ENCODE measurements at regions not wholly inside any gene's neighbourhood (a gene's known extent, or its start where the extent isn't known, plus 50 kb on each side); places are given as distances from the start of the nearest gene placed in this dataset.

DNA sequence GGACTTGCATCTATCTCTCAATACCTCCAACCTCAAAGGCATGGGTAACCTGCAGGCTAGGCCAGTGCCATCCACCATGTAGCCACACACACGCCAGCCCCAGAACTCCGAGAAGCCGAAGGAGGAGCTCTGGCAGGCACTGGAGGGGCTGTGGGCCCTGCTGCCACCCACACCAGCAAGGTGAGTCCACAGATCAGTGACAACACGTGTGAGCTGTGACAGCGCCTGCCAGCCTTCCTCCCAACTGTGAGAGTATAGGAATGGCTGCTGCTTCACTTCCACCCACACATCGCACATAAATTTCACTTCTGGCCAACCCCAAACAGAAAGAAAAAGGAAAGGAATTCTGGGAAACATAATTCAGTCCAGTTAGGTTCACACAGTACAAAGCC is 422.6 kb downstream of the BCOR start:
- ATAC-seq = no peak
- TF ChIP-seq, protein P1, sequence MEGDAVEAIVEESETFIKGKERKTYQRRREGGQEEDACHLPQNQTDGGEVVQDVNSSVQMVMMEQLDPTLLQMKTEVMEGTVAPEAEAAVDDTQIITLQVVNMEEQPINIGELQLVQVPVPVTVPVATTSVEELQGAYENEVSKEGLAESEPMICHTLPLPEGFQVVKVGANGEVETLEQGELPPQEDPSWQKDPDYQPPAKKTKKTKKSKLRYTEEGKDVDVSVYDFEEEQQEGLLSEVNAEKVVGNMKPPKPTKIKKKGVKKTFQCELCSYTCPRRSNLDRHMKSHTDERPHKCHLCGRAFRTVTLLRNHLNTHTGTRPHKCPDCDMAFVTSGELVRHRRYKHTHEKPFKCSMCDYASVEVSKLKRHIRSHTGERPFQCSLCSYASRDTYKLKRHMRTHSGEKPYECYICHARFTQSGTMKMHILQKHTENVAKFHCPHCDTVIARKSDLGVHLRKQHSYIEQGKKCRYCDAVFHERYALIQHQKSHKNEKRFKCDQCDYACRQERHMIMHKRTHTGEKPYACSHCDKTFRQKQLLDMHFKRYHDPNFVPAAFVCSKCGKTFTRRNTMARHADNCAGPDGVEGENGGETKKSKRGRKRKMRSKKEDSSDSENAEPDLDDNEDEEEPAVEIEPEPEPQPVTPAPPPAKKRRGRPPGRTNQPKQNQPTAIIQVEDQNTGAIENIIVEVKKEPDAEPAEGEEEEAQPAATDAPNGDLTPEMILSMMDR (IDR thresholded peaks at IDR 0.05) = no peak
- H3K4me3 ChIP-seq = no peak overlapping the region
- H3K4me1 ChIP-seq = peaks cover 0 to 7% (median 0%) of the 10 kb centered on the region in 9 donors
- peak overlapping the region in 2 of 10 donors; percentile 3 to 28 for H3K27ac ChIP-seq
- H3K36me3 ChIP-seq = no peaks in the 10 kb centered on the region
- WGBS, 2 donors = 87 to 88% methylated on average over 6 of the region's 6 CpGs
- peaks cover 0 to 12% (median 0%) of the 10 kb centered on the region in 7 donors for H3K27me3 ChIP-seq
- peaks cover 0 to 8% (median 0%) of the 10 kb centered on the region in 11 donors for H3K9me3 ChIP-seq
- DNase-seq = no peak
- intact Hi-C loops (cut with DNase I) = loop anchor here in 1 of 10 donors (10.0 kb wide), 1 partner anchor 60 kb away; no protein-coding TSS in a partner anchor

DNA sequence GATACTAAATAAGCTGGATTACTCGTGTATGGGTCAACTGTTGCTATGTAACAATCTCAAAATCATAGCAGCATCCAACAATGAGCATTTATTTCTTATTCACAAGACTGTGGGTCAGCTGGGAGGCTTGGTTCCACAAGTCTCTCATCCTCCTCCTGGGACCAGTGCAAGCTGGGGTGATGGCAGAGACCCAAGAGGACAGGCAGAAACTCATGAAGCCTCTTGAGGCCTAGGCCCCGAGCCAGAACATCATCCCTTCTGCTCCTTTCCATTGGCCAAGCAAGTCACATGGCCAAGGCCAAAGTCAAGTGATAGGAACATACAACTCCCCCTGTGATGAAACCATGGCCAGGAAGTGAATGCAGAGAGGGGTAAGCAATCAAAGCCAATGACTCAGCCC is 422.1 kb downstream of the BCOR start:
- intact Hi-C loops (cut with DNase I) = loop anchor here in 1 of 10 donors (10.0 kb wide), 1 partner anchor 59 kb away; no protein-coding TSS in a partner anchor
- Histone ChIP-seq H3K27me3 (peaks cover 0 to 12% (median 0%) of the 10 kb centered on the region in 7 donors), H3K4me1 (peaks cover 0 to 7% (median 0%) of the 10 kb centered on the region in 9 donors), H3K27ac (peak overlapping the region in 1 of 10 donors; percentile 28), H3K4me3 (no peak overlapping the region), H3K9me3 (peaks cover 0 to 8% (median 0%) of the 10 kb centered on the region in 11 donors), H3K36me3 (no peaks in the 10 kb centered on the region)
- TF ChIP-seq, protein P1 (IDR thresholded peaks at IDR 0.05) = no peak
- DNase-seq (peak; percentile 59 to 76), ATAC-seq (peak; percentile 54 to 83 (median 75))
- WGBS, 2 donors = 43 to 62% methylated on average over 2 of the region's 2 CpGs

GRCh38 chrX:39676434-39676833 is 421.3 kb downstream of the BCOR start:
- Histone ChIP-seq H3K27me3 (peaks cover 0 to 12% (median 0%) of the 10 kb centered on the region in 7 donors), H3K9me3 (peaks cover 0 to 8% (median 0%) of the 10 kb centered on the region in 11 donors), H3K27ac (peak overlapping the region in 1 of 10 donors; percentile 21), H3K4me3 (no peak overlapping the region), H3K36me3 (no peaks in the 10 kb centered on the region), H3K4me1 (peaks cover 0 to 7% (median 0%) of the 10 kb centered on the region in 9 donors)
- WGBS, 2 donors = 91 to 98% methylated on average over 3 of the region's 3 CpGs
- ATAC-seq (no peak), DNase-seq (no peak)
- intact Hi-C loops (cut with DNase I) = loop anchor here in 1 of 10 donors (10.0 kb wide), 1 partner anchor 58 kb away; no protein-coding TSS in a partner anchor
- TF ChIP-seq, protein P1 (IDR thresholded peaks at IDR 0.05) = no peak

DNA sequence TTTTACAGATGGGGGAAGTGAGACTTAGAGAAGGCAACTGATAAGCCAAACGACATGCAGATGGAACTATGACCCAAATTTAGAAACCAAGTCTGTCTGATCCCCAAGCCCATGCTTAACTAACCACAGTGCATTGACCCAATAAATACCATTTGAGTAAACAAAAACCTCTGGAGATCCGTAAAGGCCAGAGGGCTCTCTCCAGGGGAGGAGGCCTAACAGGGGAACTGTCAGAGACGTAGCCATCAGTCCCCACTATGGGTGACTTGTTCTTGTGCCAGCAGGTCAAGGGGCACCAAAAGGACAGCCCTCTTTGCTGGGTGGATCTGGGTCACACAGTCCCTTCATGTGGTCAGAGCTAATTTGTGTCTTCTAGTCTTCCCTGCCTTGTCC is 420.2 kb downstream of the BCOR start:
- ATAC-seq = no peak
- no peak for DNase-seq
- Histone ChIP-seq H3K9me3 (peaks cover 0 to 8% (median 0%) of the 10 kb centered on the region in 11 donors), H3K27me3 (peaks cover 0 to 12% (median 0%) of the 10 kb centered on the region in 7 donors), H3K27ac (no peak overlapping the region), H3K4me1 (peaks cover 0 to 7% (median 0%) of the 10 kb centered on the region in 9 donors), H3K36me3 (no peaks in the 10 kb centered on the region), H3K4me3 (no peak overlapping the region)
- 62 to 77% methylated on average over 3 of the region's 3 CpGs for WGBS, 2 donors
- TF ChIP-seq, protein P1 (IDR thresholded peaks at IDR 0.05) = no peak
- intact Hi-C loops (cut with DNase I) = loop anchor here in 1 of 10 donors (10.0 kb wide), 1 partner anchor 57 kb away; no protein-coding TSS in a partner anchor

Measured in heart right ventricle (tissue), 16 donors.